ENCODE measurements at regions not wholly inside any gene's neighbourhood (a gene's known extent, or its start where the extent isn't known, plus 50 kb on each side); places are given as distances from the start of the nearest gene placed in this dataset.

DNA sequence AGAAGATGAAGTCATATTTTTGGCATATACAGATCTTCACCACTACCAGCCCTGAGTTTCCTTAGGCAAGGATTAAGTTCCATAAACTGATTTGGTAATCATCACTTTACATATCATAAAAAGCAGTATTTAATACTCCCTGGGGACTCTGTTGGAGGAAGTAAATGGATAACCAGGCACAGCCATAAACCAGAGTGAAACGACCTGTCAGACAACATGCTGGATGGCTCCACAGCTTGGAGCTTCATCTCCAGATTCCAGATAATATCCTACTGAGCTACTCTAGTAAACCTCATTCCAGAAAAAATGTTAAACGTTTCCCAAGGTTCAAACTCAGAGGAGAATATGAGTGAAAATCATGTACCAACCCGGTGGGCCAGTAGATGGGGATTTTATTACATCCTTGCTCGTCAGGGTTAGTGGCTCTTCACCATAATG is 109.2 kb downstream of the BASP1 start:
- no TSS peak for BruUV-seq (replicated peaks)
- 100% methylated on average over 2 of the region's 4 CpGs; no CpG with 5 or more reads in 1 of the 2 experiments for WGBS, 2 experiments (ENCODE audit: extremely low coverage in 2 of 2, insufficient read length in 1 of 2)
- no peak overlapping the region for H4K8ac ChIP-seq (ENCODE audit: low read depth in 2 of 2, low read length in 2 of 2)
- no peak overlapping the region for H3K4ac ChIP-seq (ENCODE audit: low read depth, low read length)
- ChIA-PET POLR2A (ENCODE audit: unreplicated experiment) (no interaction called here), CTCF (interaction anchor here (0.6 kb wide), 1 partner anchor 17 kb away, joined by 4 read pairs; no protein-coding TSS in a partner anchor)
- H3K4me2 ChIP-seq (ENCODE audit: low read depth, low read length): no peak overlapping the region
- intact Hi-C loops (cut with micrococcal nuclease) (no loop called here), in situ Hi-C loops (cut with MboI; ENCODE audit: low sequenced_read_pairs) (no loop called here), dilution Hi-C loops (cut with HindIII; ENCODE audit: low sequenced_read_pairs, unreplicated experiment) (no loop called here)
- no peak overlapping the region for H3K4me3 ChIP-seq (ENCODE audit: insufficient read depth, low read depth, low read length)
- no peaks in the 10 kb centered on the region for H3K79me1 ChIP-seq (ENCODE audit: low read depth in 1 of 2, low read length in 2 of 2)
- DNase-seq (no peak), ATAC-seq (ENCODE audit: low read depth) (no peak)
- no peaks in the 10 kb centered on the region for H3K9me3 ChIP-seq (ENCODE audit: control insufficient read depth, insufficient read depth, low read length)
- H2AFZ ChIP-seq (replicated peaks; ENCODE audit: low read length, poor library complexity): no peak overlapping the region
- no peak overlapping the region for H3K18ac ChIP-seq (ENCODE audit: low read depth, low read length)
- no peak overlapping the region for H2BK15ac ChIP-seq (ENCODE audit: low read depth, low read length)
- H3K56ac ChIP-seq (ENCODE audit: extremely low read depth, insufficient read depth, low read length): no peak overlapping the region
- H3K4me1 ChIP-seq (ENCODE audit: control insufficient read depth, insufficient read depth, low read length): no peaks in the 10 kb centered on the region
- no peaks in the 10 kb centered on the region for H3K36me3 ChIP-seq (ENCODE audit: control insufficient read depth, insufficient read depth, low read length)
- H2BK20ac ChIP-seq (ENCODE audit: low read depth, low read length): no peak overlapping the region; the same call in 1 of the 2 replicates
- TF ChIP-seq NFE2L2 (IDR thresholded peaks at IDR 0.05; ENCODE audit: low read depth, low read length): no peak
- TF ChIP-seq RAD21 (IDR thresholded peaks at IDR 0.05; ENCODE audit: low read length): no peak
- TF ChIP-seq MXI1 (IDR thresholded peaks at IDR 0.05; ENCODE audit: borderline replicate concordance, low read depth, low read length): no peak
- TF ChIP-seq RCOR1 (IDR thresholded peaks at IDR 0.05; ENCODE audit: insufficient replicate concordance, low read length): no peak
- TF ChIP-seq SMC3 (IDR thresholded peaks at IDR 0.05; ENCODE audit: low read depth, low read length): no peak
- no peak for TF ChIP-seq BHLHE40 (IDR thresholded peaks at IDR 0.05; ENCODE audit: low read depth, low read length)
- TF ChIP-seq FOS (IDR thresholded peaks at IDR 0.05; ENCODE audit: low read depth, low read length): no peak
- no peak for TF ChIP-seq MAZ (IDR thresholded peaks at IDR 0.05; ENCODE audit: borderline replicate concordance, low read depth, low read length)
- no peak overlapping the region for H3K23ac ChIP-seq (ENCODE audit: low read depth, low read length)
- no peak overlapping the region for H3K27ac ChIP-seq (ENCODE audit: insufficient read depth, low read length)
- no peak overlapping the region for H2BK120ac ChIP-seq (ENCODE audit: low read depth, low read length)
- no peak overlapping the region for H4K91ac ChIP-seq (ENCODE audit: insufficient read depth, low read depth, low read length)
- no peaks in the 10 kb centered on the region for H4K20me1 ChIP-seq (ENCODE audit: insufficient read depth, low read length)
- H2AK5ac ChIP-seq (ENCODE audit: low read depth, low read length): no peak overlapping the region
- H4K5ac ChIP-seq (ENCODE audit: low read depth, low read length): peak overlapping the region; percentile 35; the same call in 1 of the 2 replicates
- no peak overlapping the region for H2BK5ac ChIP-seq (ENCODE audit: low read depth, low read length, poor library complexity, severe bottlenecking)
- H3K9me1 ChIP-seq (ENCODE audit: insufficient read depth, low read length): no peaks in the 10 kb centered on the region
- no peak overlapping the region for H2AK9ac ChIP-seq (replicated peaks; ENCODE audit: low read depth, low read length, poor library complexity)
- H3K14ac ChIP-seq (replicated peaks; ENCODE audit: low read depth, low read length): no peak overlapping the region
- no peak overlapping the region for H3K9ac ChIP-seq (ENCODE audit: low read depth, low read length)
- H3K27me3 ChIP-seq (ENCODE audit: control insufficient read depth, insufficient read depth, low read length): no peaks in the 10 kb centered on the region

Measured in IMR-90 (cell line).